ENCODE measurements at regions not wholly inside any gene's neighbourhood (a gene's known extent, or its start where the extent isn't known, plus 50 kb on each side); places are given as distances from the start of the nearest gene placed in this dataset.

- TF ChIP-seq CTCF (IDR thresholded peaks at IDR 0.05; ENCODE audit: poor library complexity, severe bottlenecking) (no peak), TAF1 (IDR thresholded peaks at IDR 0.05; ENCODE audit: low read depth) (no peak), EZH2 (IDR thresholded peaks at IDR 0.05; ENCODE audit: borderline replicate concordance, insufficient read depth, low read length, poor library complexity, severe bottlenecking) (no peak), EP300 (conservative IDR thresholded peaks at IDR 0.05; ENCODE audit: poor library complexity, severe bottlenecking) (no peak), RAD21 (conservative IDR thresholded peaks at IDR 0.05) (no peak), SMC3 (conservative IDR thresholded peaks at IDR 0.05; ENCODE audit: poor library complexity) (no peak)
These were observed 499.0 kb downstream of the GALC start for GRCh38 chr14:87494010-87494409.
